ENCODE measurements at regions not wholly inside any gene's neighbourhood (a gene's known extent, or its start where the extent isn't known, plus 50 kb on each side); places are given as distances from the start of the nearest gene placed in this dataset.

DNA sequence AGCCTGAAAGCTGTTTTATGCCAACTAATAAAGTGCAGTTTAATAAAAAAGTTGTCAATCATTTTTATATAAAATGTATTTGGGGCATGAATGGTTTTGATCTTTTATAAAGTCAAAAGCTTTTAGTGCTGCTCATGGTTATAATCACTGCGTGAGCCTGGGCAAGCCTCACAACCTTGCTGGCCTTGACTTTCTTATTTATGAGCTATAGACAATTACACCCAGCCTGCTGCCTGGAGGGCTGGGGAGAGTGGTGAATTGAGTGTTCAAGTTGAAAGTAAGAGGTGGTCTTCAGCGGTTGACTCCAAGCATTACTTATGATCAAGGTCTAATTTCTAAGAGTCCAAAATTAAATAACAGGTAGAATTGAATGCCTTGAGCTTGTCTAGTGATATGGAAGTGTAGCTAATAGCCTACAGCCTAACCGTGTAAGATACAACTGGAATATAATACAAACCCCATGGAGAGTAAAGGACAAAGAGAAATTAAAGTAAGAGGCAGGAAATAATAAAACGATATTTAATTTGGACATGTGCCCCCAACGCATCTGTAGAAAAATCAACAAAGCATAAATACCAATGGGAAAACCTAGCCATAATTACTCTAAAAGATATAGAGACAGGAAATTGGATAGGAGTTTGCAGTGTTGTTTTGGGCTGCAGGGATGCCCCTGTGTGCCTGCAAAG lies 106.0 kb upstream of the CYP1B1 start:
- TF ChIP-seq, protein P1, sequence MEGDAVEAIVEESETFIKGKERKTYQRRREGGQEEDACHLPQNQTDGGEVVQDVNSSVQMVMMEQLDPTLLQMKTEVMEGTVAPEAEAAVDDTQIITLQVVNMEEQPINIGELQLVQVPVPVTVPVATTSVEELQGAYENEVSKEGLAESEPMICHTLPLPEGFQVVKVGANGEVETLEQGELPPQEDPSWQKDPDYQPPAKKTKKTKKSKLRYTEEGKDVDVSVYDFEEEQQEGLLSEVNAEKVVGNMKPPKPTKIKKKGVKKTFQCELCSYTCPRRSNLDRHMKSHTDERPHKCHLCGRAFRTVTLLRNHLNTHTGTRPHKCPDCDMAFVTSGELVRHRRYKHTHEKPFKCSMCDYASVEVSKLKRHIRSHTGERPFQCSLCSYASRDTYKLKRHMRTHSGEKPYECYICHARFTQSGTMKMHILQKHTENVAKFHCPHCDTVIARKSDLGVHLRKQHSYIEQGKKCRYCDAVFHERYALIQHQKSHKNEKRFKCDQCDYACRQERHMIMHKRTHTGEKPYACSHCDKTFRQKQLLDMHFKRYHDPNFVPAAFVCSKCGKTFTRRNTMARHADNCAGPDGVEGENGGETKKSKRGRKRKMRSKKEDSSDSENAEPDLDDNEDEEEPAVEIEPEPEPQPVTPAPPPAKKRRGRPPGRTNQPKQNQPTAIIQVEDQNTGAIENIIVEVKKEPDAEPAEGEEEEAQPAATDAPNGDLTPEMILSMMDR (IDR thresholded peaks at IDR 0.05; ENCODE audit: low read depth, low read length): no peak
- no peak for DNase-seq (ENCODE audit: extremely low read depth, low read depth)

DNA sequence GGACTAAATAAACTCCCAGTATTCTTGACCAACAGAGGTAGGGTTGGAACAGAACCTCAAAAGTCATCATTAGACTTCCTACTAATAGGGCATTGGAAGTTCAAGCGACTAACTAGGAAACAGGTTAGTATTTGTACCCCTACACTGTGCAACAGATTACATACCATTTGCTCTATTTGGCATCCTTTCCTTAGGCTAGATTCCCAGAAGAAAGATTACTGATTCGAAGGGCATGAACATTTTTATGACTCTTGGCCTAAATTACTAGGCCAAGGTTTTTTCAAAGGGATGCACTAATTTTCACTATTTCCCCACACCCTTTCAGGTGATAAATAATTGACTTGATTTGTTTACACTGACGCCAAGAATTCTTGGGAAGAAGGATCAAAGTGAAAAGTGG lies 104.8 kb upstream of the CYP1B1 start:
- no peak for DNase-seq (ENCODE audit: extremely low read depth, low read depth)
- TF ChIP-seq, protein P1 (IDR thresholded peaks at IDR 0.05; ENCODE audit: low read depth, low read length): no peak

DNA sequence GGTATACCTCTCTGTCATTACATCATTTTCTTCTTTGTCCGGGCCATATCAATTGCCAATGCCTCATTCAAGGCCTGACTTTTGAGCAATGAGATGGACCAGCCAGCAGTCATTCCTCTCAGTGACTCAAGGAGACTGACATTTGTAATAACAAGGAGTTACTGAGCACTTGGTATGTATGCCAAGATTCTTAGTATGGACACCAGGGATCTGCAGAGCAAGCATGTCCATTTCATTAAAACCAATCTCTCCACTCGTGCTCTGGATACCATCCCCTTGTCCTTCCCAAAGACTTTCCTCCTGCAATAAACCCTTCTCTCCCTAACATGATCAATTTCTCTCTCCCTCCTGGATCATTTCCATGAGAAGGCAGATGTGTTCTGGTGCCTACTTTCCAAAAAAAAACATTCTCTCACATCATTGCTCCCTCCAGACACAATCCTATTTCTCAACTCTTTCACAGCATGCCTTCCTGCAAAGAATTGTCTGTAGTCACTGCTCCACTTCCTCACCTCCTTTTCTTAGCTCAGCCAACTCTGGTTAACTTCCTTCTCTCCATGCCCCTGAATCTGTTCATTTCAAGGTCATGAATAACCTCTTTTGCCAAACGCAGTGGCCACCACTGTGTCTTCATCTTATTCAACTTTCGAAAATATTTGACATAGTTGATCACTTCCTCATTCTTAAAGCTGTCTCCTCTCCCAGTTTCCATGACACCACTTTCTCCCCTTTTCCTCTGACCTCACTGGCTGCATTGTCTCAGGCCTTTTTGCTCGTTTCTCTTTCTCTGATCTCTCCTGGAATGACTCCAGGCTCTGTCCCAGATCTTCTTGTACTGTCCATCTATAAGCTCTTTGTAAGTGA lies 102.8 kb upstream of the CYP1B1 start:
- no peak for DNase-seq (ENCODE audit: extremely low read depth, low read depth)
- TF ChIP-seq, protein P1 (IDR thresholded peaks at IDR 0.05; ENCODE audit: low read depth, low read length): no peak

DNA sequence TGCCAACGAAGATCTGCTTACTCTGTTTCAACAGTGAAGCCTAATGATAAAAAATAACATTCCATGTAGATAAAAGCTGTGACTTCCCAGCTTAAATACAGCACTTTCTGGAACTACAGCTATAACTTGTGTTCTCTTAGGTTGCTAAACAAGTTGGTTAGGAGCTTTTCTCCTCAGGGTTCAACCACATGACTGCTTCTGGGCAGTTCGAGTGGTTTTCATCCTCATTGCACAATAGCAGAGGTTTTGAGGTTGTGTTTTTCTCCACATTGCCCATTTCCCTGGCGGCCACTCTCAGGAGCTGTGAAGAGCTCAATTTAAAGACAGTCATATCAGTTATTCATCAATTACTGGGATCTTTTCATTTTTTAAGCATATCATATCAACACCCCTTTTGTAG lies 102.2 kb upstream of the CYP1B1 start:
- DNase-seq (ENCODE audit: extremely low read depth, low read depth): no peak
- TF ChIP-seq, protein P1 (IDR thresholded peaks at IDR 0.05; ENCODE audit: low read depth, low read length): no peak

DNA sequence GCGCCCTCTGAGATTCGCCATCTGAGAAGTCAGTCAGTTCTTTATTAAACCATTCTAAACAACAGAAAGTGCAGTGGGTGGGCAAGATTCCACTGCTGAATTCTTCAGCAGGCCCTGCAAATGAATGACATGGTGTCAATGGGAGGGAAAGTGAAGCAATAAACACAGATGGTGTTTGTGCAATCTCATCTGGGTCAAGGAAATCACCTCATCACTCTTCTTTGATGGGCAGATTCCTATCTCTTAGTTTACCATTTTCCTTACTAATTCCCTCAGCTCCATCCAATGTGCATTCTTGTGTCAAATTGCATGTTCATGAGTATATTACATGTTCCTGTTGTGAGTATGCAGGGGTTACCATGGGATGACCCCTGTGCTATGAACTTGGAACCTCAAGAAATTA lies 100.7 kb upstream of the CYP1B1 start:
- TF ChIP-seq, protein P1 (IDR thresholded peaks at IDR 0.05; ENCODE audit: low read depth, low read length): no peak
- peak; percentile 57 for DNase-seq (ENCODE audit: extremely low read depth, low read depth)

DNA sequence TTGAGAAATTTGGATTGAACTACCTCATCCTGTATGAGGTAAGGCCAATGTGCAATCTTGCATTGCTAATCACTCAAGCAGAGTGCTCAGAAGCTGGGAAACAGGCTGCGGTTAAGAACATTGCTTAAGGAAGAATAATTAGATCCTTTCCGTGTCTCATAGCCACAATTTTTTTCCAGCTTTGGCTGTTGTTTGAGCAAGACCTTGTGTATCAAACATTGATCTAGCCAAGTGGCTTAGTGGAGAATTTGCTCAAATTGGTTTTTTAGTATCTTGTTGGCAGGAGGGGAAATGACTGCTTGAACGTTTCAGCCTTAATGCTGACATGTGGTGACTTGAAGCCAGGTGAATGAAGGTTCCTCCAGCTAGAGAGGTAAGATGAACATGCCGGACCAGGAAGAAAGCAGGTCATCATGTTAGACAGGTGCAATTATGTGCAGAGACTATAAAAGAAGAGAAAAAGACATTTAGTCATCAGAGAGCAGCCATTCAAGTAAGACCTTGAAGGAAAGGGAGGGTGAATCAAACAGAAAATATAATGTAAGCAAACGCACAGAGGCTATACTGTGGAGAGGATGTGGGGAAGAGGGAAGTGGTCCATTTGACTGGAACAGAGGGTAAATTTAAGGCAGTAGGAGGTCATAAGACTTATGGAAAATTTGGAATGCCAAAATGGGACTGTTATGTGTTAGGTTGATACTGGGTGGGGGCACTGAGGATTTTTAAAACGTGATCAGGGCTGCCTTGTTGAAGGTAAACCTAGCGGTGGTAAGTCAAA lies 98.9 kb upstream of the CYP1B1 start:
- TF ChIP-seq, protein P1 (IDR thresholded peaks at IDR 0.05; ENCODE audit: low read depth, low read length): no peak
- DNase-seq (ENCODE audit: extremely low read depth, low read depth): peak; percentile 99

Measured in AG09319 (cell line).